Activated naive CD4-positive, alpha-beta T cell treated with anti-CD3 and anti-CD28 coated beads, Interleukin-2, amount 50 U/mL, for 16 hours (primary cell): ENCODE measurements at regions not wholly inside any gene's neighbourhood (a gene's known extent, or its start where the extent isn't known, plus 50 kb on each side); places are given as distances from the start of the nearest gene placed in this dataset.

Source experiments
- DNase-seq: peaks from one replicate; pipeline ENCODE4 v3.0.0-alpha.2; 2020

DNA sequence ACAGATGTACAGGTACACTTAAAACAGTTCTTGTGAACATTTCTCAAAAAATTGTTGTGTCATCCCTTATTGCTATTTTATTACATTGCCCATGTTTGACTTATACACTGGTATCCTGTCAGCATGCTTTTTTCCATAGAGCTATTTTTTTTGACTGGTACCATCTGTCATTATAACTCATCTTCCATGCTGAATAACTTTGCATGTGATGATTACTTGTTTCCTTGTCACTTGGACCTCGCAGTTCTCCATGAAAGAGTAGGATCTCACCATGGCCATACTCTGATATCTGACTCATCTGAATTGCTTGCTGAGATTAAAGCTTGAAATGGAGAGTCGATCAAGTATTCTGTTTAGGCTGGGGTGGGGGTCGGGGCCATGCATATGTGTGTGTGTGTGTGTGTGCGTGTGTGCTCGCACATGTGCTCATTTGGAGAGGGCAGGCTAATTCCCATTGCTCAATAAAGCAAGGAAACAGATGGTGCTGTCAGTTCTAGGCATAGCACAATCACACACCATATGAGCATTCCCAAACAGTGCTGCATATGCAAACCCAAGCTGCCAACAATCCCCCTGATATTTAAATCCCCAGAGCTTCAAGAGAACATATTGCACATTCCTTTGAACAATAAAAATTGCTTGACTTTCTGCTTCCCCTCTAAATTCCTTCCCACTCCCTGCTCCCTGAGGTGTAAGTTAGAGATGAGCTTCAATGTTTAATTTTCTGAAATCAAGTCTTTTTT, 62.9 kb downstream of the NHLRC3 start:
- no peak for DNase-seq

DNA sequence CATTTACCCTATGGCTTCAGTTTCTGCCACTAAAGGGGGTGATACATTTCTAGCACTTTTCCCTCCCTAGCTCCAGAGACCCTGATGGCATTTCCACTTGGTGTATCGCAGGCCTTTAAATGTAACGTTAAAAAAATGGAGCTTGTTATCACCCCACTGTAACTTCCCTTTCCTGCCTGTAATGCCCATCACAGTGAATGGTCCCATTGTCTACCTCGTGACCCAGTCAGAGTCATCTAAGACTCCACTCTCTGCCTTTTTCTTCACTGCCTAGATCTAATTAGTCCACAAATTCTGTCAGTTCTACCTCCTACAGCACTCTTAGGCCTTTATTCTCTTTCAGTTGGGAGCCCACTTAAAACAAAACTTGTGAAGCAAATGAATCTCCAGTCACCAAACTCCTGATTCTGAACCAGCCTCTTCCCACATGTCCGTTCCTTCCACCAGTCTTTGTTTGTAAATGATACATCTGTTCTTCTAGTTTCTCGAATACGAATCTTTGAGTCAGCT, 64.8 kb downstream of the NHLRC3 start:
- DNase-seq = no peak

DNA sequence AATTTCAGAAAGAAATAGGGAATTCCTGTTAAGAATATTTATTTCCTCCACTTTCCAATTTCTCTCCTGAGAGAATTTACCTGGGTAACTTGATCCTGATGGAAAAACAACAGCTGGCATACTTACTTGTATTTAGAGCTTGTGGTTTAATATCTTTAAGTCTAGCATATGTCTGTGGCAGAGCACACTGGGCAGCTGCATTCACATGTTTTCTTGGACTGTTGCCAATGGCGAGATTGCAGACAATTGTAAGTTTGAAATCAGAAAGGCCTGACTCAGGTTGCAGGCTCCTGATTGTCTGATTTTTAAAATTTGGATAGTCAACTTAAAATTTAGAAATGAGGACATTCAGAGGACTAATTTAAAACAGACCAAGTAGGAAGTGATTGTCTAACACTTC, 66.9 kb downstream of the NHLRC3 start:
- no peak for DNase-seq

DNA sequence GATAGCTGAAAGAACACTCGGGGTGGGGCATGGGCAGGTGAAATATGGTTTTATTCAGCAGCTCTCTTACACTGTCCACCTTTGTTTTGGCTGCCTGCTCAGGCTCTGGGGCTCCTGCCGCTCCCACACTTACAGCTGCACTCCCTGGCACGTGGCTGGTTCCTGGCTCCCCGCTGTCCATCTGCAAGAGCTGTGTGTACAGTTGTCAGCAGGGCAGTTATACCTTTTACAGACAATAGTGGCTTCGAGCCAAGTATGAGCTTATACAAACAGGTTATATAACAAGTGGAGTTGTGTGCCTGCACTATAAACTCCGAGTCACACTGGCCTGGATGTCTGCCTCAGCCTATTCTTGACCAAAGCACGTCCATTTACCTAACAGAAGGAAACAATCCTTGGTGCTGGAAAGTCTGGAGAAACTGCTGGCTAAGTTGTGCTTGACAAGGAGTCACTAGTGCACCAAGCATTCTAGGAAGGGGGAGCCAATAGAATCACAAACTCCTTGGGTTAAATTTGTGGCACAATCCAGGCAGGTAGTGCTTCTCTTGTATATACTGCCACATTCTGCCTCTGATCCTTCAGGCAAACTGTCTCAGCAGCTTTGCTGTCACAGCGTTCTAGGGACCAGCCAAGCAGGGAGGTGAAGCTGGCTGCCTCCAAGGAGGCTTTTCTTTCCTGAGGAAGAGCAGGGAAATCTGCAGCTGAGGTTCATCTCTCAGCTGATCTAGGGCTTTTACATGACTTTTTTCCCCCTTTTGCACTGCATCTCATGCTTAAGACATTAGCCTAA, 68.2 kb downstream of the NHLRC3 start:
- DNase-seq = no peak

GRCh38 chr13:39107561-39107960, 69.3 kb downstream of the NHLRC3 start:
- DNase-seq = no peak

DNA sequence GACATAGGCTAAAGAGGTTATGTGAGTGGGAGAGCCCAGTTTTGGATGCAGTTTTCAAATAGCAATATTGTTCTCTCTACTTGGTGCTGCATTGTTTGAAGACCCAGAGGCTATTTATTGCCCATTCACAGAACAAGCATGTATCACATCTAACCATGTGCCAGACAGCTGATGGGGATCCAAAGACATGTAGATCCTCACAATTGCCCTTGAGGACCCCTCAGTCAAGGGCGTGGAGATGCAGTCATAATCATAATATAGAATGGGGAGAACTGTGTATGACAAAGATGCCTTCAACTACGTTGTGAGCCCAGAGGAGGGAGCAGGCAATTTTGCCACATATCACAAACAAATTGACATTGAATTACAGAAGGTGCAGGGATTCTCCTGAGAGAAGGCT, 70.5 kb downstream of the NHLRC3 start:
- DNase-seq = no peak

- no peak for DNase-seq
Observed at GRCh38 chr13:39110518-39111097, 72.4 kb downstream of the NHLRC3 start.

GRCh38 chr13:39111145-39111544, 72.9 kb downstream of the NHLRC3 start:
- no peak for DNase-seq

GRCh38 chr13:39119422-39119821, 81.2 kb downstream of the NHLRC3 start:
- DNase-seq = no peak

GRCh38 chr13:39123578-39123977, 85.3 kb downstream of the NHLRC3 start:
- DNase-seq = no peak

DNA sequence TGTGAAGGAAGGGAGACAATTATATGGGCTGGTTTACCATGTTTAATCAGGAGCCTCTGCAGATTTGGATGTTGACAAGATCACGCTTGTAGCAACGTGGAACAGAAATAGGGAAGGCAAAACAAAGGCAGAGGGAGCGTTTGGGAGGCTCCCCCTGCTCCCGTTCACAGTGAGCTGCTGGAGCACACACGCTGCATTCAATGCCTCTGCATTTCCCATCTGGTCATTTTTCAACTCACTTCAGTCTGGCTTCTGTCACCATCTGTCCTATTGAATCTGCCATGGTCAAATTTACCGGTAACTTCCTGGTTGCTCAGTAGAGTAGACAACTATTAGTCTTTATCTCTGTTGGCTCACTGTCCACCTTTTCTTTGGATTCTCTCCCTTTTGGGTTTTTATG, 91.0 kb downstream of the NHLRC3 start:
- DNase-seq = no peak

DNA sequence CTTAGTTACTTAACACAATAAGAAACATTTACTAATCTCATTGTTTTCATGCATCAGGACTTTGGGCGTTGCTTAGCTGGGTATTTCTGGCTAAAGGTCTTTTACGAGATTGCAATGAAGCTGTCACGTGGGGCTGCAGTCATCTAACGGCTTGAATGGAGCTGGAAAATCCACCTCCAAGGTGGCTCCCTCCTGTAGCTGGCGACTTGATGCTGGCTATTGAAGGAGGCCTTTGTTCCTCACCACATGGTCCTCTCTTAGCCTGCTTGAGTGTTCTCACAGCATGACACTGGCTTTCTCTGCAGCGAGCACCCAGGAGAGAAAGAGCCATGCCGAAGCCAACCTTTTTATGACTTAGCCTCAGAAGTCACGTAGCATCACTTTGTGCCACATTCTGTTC, 92.0 kb downstream of the NHLRC3 start:
- no peak for DNase-seq

GRCh38 chr13:39132286-39133230, 94.3 kb downstream of the NHLRC3 start:
- DNase-seq = no peak

DNA sequence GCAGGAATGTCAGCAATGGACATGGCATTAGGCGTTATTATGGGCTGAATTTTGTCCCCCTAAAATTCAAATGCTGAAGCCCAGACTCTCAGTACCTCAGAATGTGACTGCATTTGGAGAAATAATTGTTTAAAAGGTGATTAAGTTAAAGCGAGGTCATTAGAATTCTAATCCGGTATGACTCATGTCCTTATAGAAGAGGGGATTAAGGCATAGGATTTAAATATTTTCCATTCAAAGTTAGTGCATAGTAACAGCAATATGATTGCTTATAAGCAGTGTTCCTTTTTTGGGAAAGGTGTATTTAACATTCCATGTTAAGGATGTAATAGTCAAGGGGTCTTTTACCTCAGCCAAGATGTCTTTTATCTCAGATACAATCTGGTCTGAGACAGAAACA, 95.5 kb downstream of the NHLRC3 start:
- no peak for DNase-seq

DNA sequence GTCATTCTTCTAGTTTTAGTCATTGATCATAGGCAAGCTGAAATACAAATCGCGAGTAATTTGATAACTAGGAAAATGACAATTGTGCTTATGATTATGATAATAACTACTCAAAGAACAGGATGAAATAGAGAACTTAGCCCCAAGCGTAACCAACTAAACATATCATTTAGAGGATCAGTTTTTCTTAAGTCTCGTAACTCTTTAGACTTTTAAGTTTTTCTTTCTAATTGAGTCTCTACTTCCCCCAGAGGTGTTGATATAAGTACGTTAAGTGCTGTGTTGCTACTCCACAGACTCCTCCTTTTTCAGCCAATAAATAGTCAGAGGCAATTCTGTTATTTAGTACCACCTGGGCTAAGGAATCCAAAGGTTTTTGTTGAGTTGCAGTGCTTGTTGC, 96.3 kb downstream of the NHLRC3 start:
- DNase-seq = no peak

DNA sequence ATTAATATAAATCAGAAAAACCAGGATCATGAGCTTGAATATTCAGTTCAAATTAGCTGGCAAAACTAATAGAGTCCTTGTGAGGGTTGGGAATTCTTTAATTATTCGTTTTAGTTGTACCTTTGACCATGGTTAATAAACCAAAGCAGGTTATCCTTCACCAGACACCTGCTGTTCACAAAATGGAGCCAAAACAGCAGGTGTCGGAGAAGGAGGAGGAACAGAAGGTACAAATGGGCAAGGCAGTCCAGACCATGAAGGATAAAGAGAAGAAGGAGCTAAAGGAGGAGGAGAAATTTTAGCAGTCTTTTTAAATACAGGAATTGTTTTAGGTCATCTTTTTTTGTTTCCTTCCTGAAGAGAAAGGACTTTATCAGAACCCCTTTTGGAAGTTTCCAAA, 106.1 kb downstream of the NHLRC3 start:
- no peak for DNase-seq

GRCh38 chr13:39144941-39145533, 106.8 kb downstream of the NHLRC3 start:
- DNase-seq = peak; percentile 12

DNA sequence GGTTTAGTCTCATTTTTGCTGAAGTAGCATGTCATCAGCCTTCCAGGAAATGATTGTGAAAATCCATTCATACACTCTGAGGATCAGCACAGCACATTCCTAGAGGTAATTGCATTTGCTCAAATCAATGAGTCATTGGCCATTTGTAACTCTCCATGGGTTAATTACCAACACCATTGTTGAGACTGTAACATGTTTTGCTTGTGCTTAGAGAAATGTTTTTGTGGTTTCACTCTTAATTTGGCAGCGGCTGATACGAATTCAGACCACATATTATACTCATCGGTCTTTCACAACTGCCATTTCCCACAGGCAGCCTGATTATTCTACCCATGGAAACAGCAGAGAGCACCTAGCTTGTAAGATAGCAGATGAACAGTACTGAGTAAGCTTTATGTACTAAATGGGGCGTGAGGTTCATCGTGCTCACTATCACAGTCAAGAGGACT, 110.3 kb downstream of the NHLRC3 start:
- no peak for DNase-seq

GRCh38 chr13:39149896-39150295, 111.6 kb downstream of the NHLRC3 start:
- DNase-seq = no peak

GRCh38 chr13:39154041-39154440, 115.8 kb downstream of the NHLRC3 start:
- no peak for DNase-seq

GRCh38 chr13:39159393-39159792, 121.1 kb downstream of the NHLRC3 start:
- no peak for DNase-seq

DNA sequence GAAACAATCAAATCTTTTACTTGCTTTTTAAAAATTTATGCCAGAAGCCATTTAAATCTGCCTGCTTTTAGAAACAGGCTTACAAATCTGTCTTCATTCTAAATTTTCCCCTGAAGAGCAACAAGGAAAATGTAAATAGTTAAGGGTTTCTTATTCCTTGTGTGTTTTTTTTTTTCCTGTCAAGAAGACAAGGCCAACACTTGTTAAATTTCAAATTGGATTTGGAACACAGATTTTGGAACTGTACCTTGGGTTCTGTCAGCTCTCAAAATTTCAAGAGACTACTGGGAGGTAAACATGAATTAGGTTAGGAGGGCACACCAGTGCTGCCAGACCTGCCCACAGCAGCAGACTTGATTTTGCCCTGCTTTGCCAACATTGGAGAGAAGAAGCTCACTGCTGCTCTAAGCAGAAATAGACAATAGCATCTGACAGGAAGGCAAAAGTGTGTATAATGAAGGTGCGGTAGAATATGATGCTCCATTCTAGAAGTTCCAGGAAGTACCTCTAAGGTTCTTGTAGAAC, 121.7 kb downstream of the NHLRC3 start:
- no peak for DNase-seq
